ENCODE measurements at regions not wholly inside any gene's neighbourhood (a gene's known extent, or its start where the extent isn't known, plus 50 kb on each side); places are given as distances from the start of the nearest gene placed in this dataset.

- Mint-ChIP-seq H3K4me1 (ENCODE audit: low read depth) (peaks cover 5% of the 10 kb centered on the region), H3K27ac (no peak overlapping the region)
These were observed 279.8 kb downstream of the BCOR start for GRCh38 chrX:39817754-39818470.

DNA sequence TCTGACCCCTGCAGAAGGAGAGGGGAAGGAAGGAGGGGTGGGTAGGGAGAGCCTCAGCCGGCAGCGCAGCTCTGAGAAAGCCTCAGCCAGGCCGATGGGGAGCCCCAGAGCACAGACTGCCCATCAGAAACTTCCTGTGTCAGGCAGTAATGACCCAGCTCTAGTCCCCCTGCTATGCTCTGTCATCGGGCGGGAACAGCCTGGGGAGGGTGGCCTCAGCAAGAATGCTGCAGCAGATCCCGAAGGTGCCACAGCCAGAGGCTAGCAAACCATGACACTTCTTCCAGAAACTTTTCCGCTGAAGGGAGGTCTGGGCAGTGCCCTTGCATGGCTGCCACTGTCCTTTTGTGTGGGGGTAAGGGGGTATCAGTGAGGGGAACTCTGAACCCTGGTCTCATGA lies 279.0 kb downstream of the BCOR start:
- Mint-ChIP-seq H3K27ac (no peak overlapping the region), H3K4me1 (ENCODE audit: low read depth) (peaks cover 5% of the 10 kb centered on the region), H3K9me3 (ENCODE audit: low read depth) (no peaks in the 10 kb centered on the region), H3K27me3 (peaks cover 37% of the 10 kb centered on the region), H3K4me3 (ENCODE audit: low read depth) (no peak overlapping the region), H3K36me3 (ENCODE audit: insufficient read depth) (no peaks in the 10 kb centered on the region)
- DNase-seq (ENCODE audit: low spot score, unreplicated experiment) = no peak
- TF ChIP-seq, protein P1, sequence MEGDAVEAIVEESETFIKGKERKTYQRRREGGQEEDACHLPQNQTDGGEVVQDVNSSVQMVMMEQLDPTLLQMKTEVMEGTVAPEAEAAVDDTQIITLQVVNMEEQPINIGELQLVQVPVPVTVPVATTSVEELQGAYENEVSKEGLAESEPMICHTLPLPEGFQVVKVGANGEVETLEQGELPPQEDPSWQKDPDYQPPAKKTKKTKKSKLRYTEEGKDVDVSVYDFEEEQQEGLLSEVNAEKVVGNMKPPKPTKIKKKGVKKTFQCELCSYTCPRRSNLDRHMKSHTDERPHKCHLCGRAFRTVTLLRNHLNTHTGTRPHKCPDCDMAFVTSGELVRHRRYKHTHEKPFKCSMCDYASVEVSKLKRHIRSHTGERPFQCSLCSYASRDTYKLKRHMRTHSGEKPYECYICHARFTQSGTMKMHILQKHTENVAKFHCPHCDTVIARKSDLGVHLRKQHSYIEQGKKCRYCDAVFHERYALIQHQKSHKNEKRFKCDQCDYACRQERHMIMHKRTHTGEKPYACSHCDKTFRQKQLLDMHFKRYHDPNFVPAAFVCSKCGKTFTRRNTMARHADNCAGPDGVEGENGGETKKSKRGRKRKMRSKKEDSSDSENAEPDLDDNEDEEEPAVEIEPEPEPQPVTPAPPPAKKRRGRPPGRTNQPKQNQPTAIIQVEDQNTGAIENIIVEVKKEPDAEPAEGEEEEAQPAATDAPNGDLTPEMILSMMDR (IDR thresholded peaks at IDR 0.05; ENCODE audit: unreplicated experiment) = no peak

More at GRCh38 chrX:39817754-39818470, 279.8 kb downstream of the BCOR start:
- Mint-ChIP-seq H3K27me3 (peaks cover 38% of the 10 kb centered on the region), H3K4me3 (ENCODE audit: low read depth) (no peak overlapping the region), H3K9me3 (ENCODE audit: low read depth) (no peaks in the 10 kb centered on the region), H3K36me3 (ENCODE audit: insufficient read depth) (no peaks in the 10 kb centered on the region)
- DNase-seq (ENCODE audit: low spot score, unreplicated experiment) = no peak
- TF ChIP-seq, protein P1 (IDR thresholded peaks at IDR 0.05; ENCODE audit: unreplicated experiment) = no peak

DNA sequence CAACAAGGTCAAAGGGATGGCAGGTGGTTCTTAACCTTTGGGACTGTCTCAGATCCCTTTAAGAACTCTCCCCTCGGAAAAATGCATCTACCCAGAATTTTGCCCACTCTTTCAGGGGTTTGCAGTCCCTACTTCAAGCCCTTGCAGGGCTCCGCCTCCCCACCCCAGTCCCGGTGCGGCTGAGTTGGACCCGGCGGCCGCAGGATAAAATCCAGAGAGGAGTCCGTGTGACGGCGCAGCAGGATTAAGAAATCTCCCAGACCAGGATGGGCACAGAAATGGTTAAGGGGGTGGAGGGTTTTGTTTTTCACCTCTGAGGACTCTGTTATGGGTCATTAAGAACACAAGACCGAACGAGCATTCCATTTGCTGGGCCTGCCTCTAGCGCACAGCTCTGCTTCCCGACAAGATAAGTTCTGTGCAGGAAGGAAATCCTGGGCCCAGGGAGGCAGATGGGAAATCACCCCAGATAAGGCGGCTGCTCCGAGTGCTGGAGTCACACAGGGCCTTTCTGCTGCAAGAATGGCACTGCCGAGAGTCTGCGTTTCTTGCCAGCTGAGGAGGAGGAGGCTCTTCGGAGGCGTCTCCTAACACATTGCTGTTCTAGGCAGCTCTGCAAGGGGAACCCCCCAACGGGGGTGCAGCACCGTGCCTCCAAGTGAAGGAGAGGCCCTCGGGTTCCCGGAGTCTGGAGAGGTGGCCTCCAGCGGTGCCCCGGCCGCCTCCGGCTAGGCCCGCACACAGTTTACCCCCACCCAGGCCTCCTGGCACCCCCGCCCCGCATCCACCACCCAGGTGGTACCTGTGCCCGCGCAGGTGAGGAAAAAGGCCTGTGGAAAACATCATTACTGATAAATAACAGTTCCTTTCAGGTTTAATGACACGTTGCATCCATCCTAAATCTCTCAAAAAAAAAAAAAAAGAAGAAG lies 277.6 kb downstream of the BCOR start:
- TF ChIP-seq, protein P1 (IDR thresholded peaks at IDR 0.05; ENCODE audit: unreplicated experiment) = no peak
- DNase-seq (ENCODE audit: low spot score, unreplicated experiment) = no peak
- H3K4me1 Mint-ChIP-seq (ENCODE audit: low read depth) = peaks cover 8% of the 10 kb centered on the region
- H3K9me3 Mint-ChIP-seq (ENCODE audit: low read depth) = no peaks in the 10 kb centered on the region
- peak overlapping the region; percentile 33 for H3K27ac Mint-ChIP-seq
- H3K27me3 Mint-ChIP-seq = peaks cover 42% of the 10 kb centered on the region
- H3K36me3 Mint-ChIP-seq (ENCODE audit: insufficient read depth) = no peaks in the 10 kb centered on the region
- peak overlapping the region; percentile 61 for H3K4me3 Mint-ChIP-seq (ENCODE audit: low read depth)

DNA sequence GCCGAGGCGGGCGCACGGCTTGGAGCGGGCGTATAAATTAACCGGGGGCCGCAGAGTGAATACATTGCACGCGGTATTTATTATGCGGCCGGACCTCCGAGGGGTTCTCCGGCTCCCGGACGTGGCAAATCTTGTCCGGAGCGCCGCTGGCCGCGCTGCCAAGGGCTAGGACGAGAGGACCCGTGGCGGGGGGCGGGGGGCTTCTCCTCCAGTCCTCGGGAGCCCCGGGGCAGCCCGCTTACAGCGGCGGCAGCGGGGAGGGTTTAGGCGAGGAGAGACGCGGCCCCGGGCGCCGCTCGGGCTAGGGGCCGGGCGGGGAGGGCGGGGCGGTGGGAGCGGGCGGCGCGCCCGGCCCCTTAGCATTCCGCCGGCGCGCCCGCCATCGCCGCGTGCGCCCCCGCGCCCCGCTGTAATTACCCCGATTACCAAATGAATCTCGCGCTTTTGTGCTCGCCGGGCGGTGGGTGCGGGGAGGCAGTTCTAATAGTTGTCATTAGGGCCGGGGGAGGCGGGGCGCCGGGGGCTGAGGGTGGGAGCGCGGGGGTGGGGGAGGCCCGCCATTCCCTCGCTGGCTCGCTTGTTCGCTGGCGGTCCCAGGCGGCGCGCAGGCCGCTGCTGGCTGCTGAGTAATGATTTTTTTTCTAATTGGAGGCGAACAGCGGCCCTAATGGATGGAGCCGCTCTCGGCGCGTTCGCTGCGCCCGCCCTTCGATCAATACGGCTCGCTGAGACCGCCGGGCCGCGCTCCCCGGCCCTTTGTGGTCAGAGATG lies 276.6 kb downstream of the BCOR start:
- H3K36me3 Mint-ChIP-seq (ENCODE audit: insufficient read depth) = no peaks in the 10 kb centered on the region
- H3K27me3 Mint-ChIP-seq = peaks cover 42% of the 10 kb centered on the region
- no peak overlapping the region for H3K27ac Mint-ChIP-seq
- H3K4me3 Mint-ChIP-seq (ENCODE audit: low read depth) = peak overlapping the region; percentile 61
- H3K9me3 Mint-ChIP-seq (ENCODE audit: low read depth) = no peaks in the 10 kb centered on the region
- TF ChIP-seq, protein P1 (IDR thresholded peaks at IDR 0.05; ENCODE audit: unreplicated experiment) = no peak
- DNase-seq (ENCODE audit: low spot score, unreplicated experiment) = peak; percentile 48
- H3K4me1 Mint-ChIP-seq (ENCODE audit: low read depth) = peaks cover 14% of the 10 kb centered on the region

- H3K9me3 Mint-ChIP-seq (ENCODE audit: low read depth) = no peaks in the 10 kb centered on the region
These were observed 276.1 kb downstream of the BCOR start for GRCh38 chrX:39821709-39822095.

More at GRCh38 chrX:39821709-39822095, 276.1 kb downstream of the BCOR start:
- peaks cover 40% of the 10 kb centered on the region for H3K27me3 Mint-ChIP-seq
- H3K4me3 Mint-ChIP-seq (ENCODE audit: low read depth) = peak overlapping the region; percentile 49
- peaks cover 19% of the 10 kb centered on the region for H3K4me1 Mint-ChIP-seq (ENCODE audit: low read depth)
- H3K36me3 Mint-ChIP-seq (ENCODE audit: insufficient read depth) = no peaks in the 10 kb centered on the region
- TF ChIP-seq, protein P1 (IDR thresholded peaks at IDR 0.05; ENCODE audit: unreplicated experiment) = no peak
- no peak overlapping the region for H3K27ac Mint-ChIP-seq
- no peak for DNase-seq (ENCODE audit: low spot score, unreplicated experiment)
